Stimulated activated naive B cell treated with anti-CD40 and anti-IgM and Interleukin-4, amounts not matched to agents 10 μg/mL and 1 μg/mL and 100 μg/mL, for 72 hours (primary cell): ENCODE measurements at regions not wholly inside any gene's neighbourhood (a gene's known extent, or its start where the extent isn't known, plus 50 kb on each side); places are given as distances from the start of the nearest gene placed in this dataset.

Experiments
- ATAC-seq, 2 donors: fragments of 150-1000 bp; cut with Tn5 transposase; replicated peaks; 2 replicates each; pipeline ENCODE4 v1.10.0; 2021; ENCODE audit warnings: moderate library complexity in 1 of 2
- DNase-seq: peaks from one replicate; pipeline ENCODE4 v3.0.0; 2021
- H3K27ac Mint-ChIP-seq: one replicate; pipeline ENCODE4 v1.8.0; 2022; ENCODE audit warnings: mild to moderate bottlenecking, mixed read lengths
- H3K27me3 Mint-ChIP-seq, 2 donors: one replicate each; pipeline ENCODE4 v1.8.0; 2022; ENCODE audit warnings: mixed read lengths in 2 of 2
- H3K36me3 Mint-ChIP-seq, 2 donors: one replicate each; pipeline ENCODE4 v1.8.0; 2022; ENCODE audit warnings: mixed read lengths in 2 of 2, mild to moderate bottlenecking in 1 of 2
- H3K4me1 Mint-ChIP-seq, 2 donors: one replicate each; pipeline ENCODE4 v1.8.0; 2022; ENCODE audit warnings: mixed read lengths in 2 of 2, mild to moderate bottlenecking in 1 of 2
- H3K4me3 Mint-ChIP-seq, 2 donors: one replicate each; pipeline ENCODE4 v1.8.0; 2022; ENCODE audit warnings: mild to moderate bottlenecking in 2 of 2, mixed read lengths in 2 of 2, moderate library complexity in 1 of 2
- H3K9me3 Mint-ChIP-seq, 2 donors: one replicate each; pipeline ENCODE4 v1.8.0; 2022; ENCODE audit warnings: mixed read lengths in 2 of 2, mild to moderate bottlenecking in 1 of 2

DNA sequence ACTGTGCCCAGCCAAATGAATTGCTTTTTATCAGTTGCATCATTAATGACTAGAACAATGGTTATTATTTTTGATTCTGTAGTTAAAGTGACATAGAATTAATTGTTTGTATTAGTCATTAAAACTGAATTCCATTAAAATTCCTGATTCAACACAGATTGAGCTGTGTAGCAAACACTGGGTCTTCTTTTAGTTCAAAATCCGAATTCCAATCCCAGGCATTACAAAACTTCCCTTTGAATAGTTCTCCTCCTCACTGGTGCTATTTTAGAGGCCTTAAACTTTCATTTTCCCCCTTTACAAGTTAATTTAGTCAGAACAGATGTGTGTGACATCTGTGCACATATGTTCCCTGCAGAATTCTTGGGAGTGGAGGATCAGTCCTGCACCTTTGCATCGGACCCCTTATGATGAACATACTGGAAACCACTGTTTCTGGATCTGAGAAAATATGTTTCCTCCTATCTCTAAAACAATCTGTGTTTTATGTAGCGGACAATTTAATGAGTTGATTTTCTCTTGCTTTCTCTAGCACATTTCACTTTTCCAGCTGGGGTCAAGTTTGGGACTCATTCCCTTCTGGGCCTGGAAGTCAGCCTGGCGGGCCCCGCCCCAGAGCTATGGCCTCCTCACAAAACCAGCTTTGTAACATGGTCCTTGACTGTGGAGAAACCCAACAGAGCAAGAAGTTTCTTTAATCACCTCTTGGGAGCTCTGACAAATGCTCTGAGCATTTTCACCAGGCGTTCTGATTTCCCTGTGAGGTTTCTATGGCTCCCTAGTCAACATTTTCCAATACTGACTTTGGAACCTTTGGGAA is 87.9 kb upstream of the MAMDC2 start:
- no peaks in the 10 kb centered on the region for H3K36me3 Mint-ChIP-seq
- ATAC-seq = no peak
- H3K9me3 Mint-ChIP-seq = peaks cover 0 to 1% of the 10 kb centered on the region in 2 donors

DNA sequence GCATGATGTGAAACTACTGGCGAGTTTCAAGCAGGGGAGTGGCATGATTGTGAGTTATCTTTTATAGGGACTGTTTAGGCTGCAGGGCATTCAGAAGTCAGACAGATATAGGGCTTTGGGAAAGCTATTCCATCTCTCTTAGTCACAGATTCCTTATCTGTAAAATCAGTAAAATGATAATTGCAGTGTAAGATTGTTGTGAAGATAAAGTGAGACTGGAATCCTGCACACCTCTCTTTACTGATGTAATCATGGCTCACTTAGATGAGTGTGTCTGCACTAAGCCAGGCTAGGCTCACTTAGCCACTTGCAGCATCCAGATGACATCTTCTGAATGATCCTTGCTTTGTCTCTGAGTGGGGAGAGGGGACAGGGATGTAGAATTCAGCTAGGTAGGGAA is 81.8 kb upstream of the MAMDC2 start:
- DNase-seq (no peak), ATAC-seq (no peak)
- Mint-ChIP-seq H3K4me3 (no peak overlapping the region), H3K27me3 (peaks cover 9 to 26% of the 10 kb centered on the region in 2 donors), H3K9me3 (no peaks in the 10 kb centered on the region), H3K36me3 (no peaks in the 10 kb centered on the region), H3K4me1 (no peaks in the 10 kb centered on the region), H3K27ac (no peak overlapping the region)

More for the DNA sequence above, 87.9 kb upstream of the MAMDC2 start:
- no peak for DNase-seq
- Mint-ChIP-seq H3K27ac (no peak overlapping the region), H3K4me3 (no peak overlapping the region), H3K27me3 (peaks cover 14 to 16% of the 10 kb centered on the region in 2 donors), H3K4me1 (no peaks in the 10 kb centered on the region)

DNA sequence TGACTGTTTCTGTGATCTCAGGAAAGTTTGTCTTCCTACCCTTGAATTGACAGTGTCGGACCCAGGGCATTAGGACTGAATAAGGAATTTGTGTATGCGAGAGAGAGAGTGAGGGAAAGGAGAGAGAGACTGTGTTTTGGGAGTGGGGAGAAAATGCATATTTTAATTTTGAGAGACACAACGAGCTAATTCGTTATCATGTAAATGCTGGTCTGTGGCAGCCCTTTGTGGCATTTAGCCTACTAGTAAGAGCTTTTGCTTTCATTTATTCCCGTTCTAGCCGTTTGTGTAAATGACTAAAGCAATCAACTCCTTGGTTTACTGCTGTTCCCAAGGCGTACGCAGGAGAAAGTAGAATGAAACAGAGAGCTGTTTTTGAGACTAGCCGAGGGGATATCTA is 79.8 kb upstream of the MAMDC2 start:
- H3K27ac Mint-ChIP-seq = no peak overlapping the region
- no peak for ATAC-seq
- no peaks in the 10 kb centered on the region for H3K9me3 Mint-ChIP-seq

DNA sequence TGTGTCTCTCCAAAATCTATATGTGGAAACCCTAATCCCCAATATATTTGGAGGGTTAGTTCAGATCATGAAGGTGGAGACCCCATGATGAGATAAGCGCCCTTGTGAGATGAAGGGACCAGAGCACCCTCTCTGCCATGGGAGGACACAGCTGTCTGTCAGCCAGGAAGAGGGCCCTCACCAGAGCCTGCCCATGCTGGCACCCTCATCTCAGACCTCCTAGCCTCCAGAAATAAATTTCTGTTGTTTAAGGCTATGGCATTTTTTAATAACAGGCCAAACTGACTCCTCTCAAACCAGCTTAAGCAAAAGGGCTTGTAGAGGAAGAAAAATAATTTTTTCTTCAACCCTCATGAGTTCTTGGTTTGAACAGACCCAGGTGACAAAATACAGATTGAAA is 79.2 kb upstream of the MAMDC2 start:
- no peaks in the 10 kb centered on the region for H3K36me3 Mint-ChIP-seq
- no peaks in the 10 kb centered on the region for H3K4me1 Mint-ChIP-seq
- no peak overlapping the region for H3K27ac Mint-ChIP-seq

More for the DNA sequence above, 79.8 kb upstream of the MAMDC2 start:
- H3K4me3 Mint-ChIP-seq = no peak overlapping the region
- no peaks in the 10 kb centered on the region for H3K4me1 Mint-ChIP-seq
- no peak for DNase-seq
- no peaks in the 10 kb centered on the region for H3K36me3 Mint-ChIP-seq
- peaks cover 9 to 31% of the 10 kb centered on the region in 2 donors for H3K27me3 Mint-ChIP-seq

DNA sequence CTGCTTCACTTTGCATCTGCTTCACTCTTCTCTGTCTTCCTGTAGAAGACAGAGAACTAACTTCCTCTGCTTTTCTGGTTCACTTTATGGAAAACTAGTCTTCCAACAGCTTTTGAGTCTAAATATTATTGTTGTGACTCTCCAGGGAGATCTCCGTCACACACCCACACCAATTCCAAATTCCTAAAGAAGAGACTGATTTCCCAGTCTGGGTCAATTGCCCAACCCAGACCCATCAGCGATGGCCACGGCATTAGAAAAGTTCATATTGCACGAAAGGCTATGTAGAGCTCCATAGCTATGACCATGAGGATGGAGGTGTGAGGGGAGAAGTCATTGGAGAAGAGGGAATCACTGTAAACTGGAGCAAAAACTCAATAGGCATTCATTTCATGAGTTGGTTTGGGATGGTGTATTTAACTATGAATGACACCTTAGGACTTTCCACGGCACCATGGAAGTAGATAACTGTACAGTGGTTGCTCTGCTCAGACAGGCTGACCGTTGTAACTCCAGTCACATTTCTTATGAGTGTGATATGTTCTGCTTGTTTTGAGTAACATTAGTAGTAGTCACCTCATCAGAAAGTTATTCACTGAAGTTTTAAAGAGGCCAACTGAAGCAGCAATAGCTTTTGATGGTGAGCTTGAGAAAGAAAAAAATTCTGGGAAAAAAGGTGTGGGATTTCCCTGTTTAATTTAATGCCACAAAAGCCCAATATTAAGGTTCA is 78.1 kb upstream of the MAMDC2 start:
- H3K27ac Mint-ChIP-seq = no peak overlapping the region
- H3K36me3 Mint-ChIP-seq = no peaks in the 10 kb centered on the region
- H3K9me3 Mint-ChIP-seq = no peaks in the 10 kb centered on the region
- ATAC-seq = no peak
- no peaks in the 10 kb centered on the region for H3K4me1 Mint-ChIP-seq
- no peak overlapping the region for H3K4me3 Mint-ChIP-seq
- H3K27me3 Mint-ChIP-seq = peaks cover 4 to 18% of the 10 kb centered on the region in 2 donors
- DNase-seq = no peak

More for the DNA sequence above, 79.2 kb upstream of the MAMDC2 start:
- no peak overlapping the region for H3K4me3 Mint-ChIP-seq
- H3K27me3 Mint-ChIP-seq = peaks cover 9 to 25% of the 10 kb centered on the region in 2 donors
- no peaks in the 10 kb centered on the region for H3K9me3 Mint-ChIP-seq
- ATAC-seq (no peak), DNase-seq (no peak)

DNA sequence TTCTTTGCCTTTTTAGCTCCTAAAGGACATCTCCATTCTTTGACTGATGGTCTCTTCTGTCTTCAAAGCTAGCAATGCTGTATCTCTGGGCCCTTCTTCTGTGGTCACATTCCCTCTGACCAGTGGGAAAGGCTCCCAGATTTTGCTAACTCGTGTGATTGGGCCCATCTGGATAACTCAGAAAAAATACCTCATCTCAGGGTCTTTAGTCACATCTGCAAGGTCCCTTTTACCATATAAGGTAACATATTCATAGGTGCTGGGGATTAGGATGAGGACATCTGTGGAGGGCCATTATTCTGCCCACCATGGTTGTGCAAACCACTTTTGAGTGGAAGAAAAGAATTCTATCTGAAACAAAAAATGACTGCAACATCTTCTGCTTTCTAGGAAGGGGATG is 76.3 kb upstream of the MAMDC2 start:
- H3K27me3 Mint-ChIP-seq = peaks cover 7 to 20% of the 10 kb centered on the region in 2 donors
- DNase-seq (no peak), ATAC-seq (no peak)
- H3K4me1 Mint-ChIP-seq = no peaks in the 10 kb centered on the region
- H3K27ac Mint-ChIP-seq = no peak overlapping the region
- no peak overlapping the region for H3K4me3 Mint-ChIP-seq
- no peaks in the 10 kb centered on the region for H3K36me3 Mint-ChIP-seq
- no peaks in the 10 kb centered on the region for H3K9me3 Mint-ChIP-seq

DNA sequence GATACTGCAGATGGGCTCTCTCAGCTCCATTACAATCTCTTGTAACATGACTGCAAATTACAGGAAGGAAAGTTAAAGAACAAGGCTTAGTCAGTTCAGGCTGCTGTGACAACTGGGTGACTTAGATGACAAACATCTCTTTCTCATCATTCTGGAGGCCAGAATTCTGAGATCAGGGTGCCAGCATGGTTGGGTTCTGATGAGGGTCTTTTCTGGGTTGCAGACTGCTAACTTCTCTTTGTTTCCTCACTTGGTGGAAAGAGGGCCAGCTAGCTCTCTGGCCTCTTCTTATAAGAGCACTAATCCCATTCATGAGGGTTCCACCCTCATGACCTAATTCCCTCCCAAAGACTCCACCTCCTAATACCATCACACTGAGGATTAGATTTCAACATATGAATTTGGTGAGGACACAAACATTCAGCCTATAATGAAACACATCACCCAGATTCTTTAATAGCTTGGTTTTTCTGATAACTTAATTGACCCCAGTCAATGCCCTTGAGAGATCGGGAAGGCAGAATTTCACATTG is 73.6 kb upstream of the MAMDC2 start:
- Mint-ChIP-seq H3K27me3 (peaks cover 13 to 27% of the 10 kb centered on the region in 2 donors), H3K9me3 (no peaks in the 10 kb centered on the region), H3K27ac (no peak overlapping the region), H3K4me3 (no peak overlapping the region), H3K36me3 (no peaks in the 10 kb centered on the region), H3K4me1 (no peaks in the 10 kb centered on the region)
- DNase-seq = no peak
- no peak for ATAC-seq

DNA sequence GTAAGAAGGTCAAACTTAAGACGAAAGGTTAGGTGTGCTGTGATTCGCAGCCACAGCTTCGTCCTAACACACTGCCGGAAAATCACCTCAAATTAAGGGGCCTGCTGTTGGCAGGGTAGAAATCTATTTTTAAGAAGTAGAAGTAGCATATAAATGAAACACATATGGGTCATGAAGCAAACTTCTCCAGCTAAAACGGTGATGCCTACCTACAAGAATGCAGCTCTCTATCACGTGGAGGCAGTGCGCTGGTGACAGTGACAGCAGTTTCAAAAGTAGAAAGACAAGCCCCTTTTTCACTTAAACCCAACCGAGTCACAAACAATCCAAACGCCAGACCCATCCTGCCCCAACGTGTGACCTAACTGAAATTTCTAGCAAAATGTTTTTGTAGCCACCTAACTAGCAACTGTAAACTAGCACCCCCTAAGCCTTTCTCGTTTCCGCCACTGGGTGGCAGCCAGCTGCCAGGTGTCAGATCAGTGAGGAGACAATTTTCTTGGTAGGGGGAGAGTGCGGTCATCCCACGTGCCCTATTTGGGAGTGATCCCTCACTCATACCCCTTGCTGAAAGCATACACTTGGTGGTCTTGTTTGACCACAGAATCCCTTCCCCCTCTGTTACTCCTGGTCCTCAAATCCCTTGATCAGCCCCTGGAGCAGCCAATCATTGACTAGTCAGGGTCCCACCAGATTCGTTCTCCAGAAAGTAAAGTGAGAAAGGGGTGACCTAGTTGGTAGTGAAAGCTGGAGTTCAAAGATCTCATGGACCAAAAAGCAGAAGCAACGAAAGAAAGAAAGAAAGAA is 71.8 kb upstream of the MAMDC2 start:
- DNase-seq (peak; percentile 37), ATAC-seq (peak; percentile 67 to 74)
- Mint-ChIP-seq H3K27ac (no peak overlapping the region), H3K9me3 (no peaks in the 10 kb centered on the region), H3K27me3 (peaks cover 19 to 35% of the 10 kb centered on the region in 2 donors), H3K4me3 (no peak overlapping the region), H3K36me3 (no peaks in the 10 kb centered on the region), H3K4me1 (no peaks in the 10 kb centered on the region)

DNA sequence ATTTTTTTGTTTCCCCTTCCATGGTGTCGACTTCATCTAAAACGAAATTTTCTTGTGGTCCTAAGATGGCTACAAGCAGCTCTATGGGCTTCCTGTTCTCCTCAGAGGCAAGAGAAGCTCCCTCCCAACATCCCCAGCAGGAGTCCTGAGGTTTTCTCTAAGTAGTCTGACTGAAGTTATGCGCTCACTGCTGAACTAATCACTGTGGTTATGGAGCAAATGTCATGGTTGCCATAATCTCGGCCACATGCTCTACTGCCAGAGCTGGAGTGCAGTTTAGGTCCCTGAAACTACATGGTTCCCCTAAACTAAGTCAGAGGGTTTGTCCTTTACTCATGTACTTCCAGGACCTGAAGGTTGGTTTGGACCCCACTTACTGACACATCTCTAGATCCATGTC is 68.0 kb upstream of the MAMDC2 start:
- H3K4me3 Mint-ChIP-seq = no peak overlapping the region
- H3K27ac Mint-ChIP-seq = no peak overlapping the region
- peaks cover 25 to 40% of the 10 kb centered on the region in 2 donors for H3K27me3 Mint-ChIP-seq
- ATAC-seq = no peak
- H3K9me3 Mint-ChIP-seq = no peaks in the 10 kb centered on the region
- no peaks in the 10 kb centered on the region for H3K36me3 Mint-ChIP-seq
- H3K4me1 Mint-ChIP-seq = no peaks in the 10 kb centered on the region
- DNase-seq = no peak

DNA sequence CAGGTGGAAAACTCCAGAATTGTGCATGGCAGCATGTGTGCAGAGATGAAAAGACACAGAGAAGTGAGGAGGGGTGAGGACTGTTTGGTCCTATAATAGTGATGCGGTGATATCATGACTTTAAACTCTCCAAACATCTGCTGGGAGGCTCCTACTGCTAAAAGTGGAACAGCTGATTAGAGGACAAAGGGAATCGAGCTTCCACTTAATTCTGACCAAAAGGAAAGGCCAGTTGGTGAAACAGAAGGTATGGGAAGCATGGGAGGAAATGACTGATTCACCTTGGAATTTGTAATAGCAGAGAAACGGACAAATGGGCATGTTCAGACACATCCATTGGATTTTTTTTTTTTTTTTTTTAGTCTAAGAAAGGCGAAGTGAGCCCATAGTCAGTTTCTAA is 67.5 kb upstream of the MAMDC2 start:
- Mint-ChIP-seq H3K4me1 (no peaks in the 10 kb centered on the region), H3K27ac (no peak overlapping the region), H3K4me3 (no peak overlapping the region), H3K36me3 (no peaks in the 10 kb centered on the region), H3K27me3 (peaks cover 25 to 43% of the 10 kb centered on the region in 2 donors), H3K9me3 (no peaks in the 10 kb centered on the region)
- DNase-seq (no peak), ATAC-seq (no peak)

DNA sequence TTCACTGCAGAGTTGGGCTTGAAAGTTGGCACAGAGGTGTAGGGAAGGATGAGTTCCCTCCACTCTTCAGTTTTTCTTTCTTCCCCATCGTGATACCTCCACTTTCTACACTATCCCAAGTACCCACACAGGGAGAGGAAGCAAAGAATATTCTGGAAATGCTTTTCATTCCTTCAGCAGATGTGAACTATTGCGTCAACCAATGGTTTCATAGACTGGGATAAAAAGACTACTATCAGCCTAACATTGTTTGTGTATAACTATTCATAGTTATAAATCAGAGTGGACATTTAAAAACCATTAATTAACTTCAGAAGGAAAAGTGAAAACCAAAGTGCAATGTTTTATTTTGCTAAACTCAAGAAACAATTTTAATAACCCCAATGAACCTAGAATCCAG is 63.6 kb upstream of the MAMDC2 start:
- ATAC-seq (no peak), DNase-seq (no peak)
- no peaks in the 10 kb centered on the region for H3K9me3 Mint-ChIP-seq
- H3K36me3 Mint-ChIP-seq = no peaks in the 10 kb centered on the region
- peaks cover 24 to 31% of the 10 kb centered on the region in 2 donors for H3K27me3 Mint-ChIP-seq
- no peak overlapping the region for H3K4me3 Mint-ChIP-seq
- H3K4me1 Mint-ChIP-seq = no peaks in the 10 kb centered on the region
- H3K27ac Mint-ChIP-seq = no peak overlapping the region

DNA sequence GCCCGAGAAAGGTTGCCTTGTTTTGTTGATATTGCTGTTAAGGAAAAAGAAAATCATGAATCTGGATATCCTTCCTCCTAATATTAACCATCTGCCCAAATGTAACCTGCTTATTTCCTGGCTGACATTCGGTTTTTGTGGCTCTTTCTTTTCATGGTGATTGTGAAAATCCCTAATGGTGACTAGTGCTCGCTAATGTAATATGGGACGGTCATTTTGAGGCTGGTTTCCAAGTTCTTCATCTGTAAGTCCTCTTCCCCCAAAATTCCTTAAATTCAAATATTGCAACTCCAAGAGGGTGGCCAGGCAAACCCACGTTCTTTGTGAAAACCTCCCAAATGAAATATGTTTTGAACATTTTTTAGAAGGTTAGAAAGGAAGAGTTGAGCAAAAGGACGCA is 63.1 kb upstream of the MAMDC2 start:
- Mint-ChIP-seq H3K27me3 (peaks cover 24 to 29% of the 10 kb centered on the region in 2 donors), H3K4me1 (no peaks in the 10 kb centered on the region), H3K9me3 (no peaks in the 10 kb centered on the region), H3K4me3 (no peak overlapping the region), H3K36me3 (no peaks in the 10 kb centered on the region), H3K27ac (no peak overlapping the region)
- no peak for ATAC-seq
- no peak for DNase-seq

DNA sequence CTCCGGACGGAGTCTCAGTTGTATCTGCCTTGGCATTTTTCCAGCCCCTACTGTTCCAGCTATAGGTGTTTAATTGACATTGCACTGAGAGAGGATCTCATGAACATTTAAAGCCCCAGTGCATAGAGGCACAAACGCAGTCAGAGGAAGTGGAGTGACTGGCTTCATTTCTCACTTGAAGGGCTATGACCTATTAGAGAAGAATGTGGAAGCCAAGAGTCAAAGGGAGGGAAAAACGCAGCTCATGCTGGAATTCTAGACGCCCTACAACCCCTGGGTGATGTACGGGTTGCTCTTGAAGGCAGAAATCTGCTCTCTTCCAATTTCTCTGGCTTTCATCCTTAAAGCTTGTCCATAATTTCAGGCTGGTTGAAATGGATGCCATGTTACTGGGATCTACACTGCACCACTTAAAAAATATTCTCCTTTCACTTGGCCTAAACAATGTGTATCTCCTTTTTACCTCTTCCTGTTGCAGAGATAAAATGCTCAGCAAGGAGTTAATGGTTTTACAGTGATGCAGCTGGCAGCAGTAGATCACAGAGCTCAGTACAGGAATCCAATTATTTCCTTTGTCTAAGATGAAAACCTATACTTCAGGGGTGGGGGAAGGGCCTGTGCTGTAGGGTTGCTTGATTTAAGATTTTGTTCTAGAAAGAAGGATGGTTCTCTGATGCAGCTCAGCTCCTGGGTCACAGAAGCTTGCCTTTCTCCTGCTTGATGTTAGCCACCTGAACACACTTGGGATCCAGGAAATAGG is 61.8 kb upstream of the MAMDC2 start:
- peaks cover 18 to 22% of the 10 kb centered on the region in 2 donors for H3K27me3 Mint-ChIP-seq
- DNase-seq (no peak), ATAC-seq (no peak)
- no peaks in the 10 kb centered on the region for H3K9me3 Mint-ChIP-seq
- no peak overlapping the region for H3K27ac Mint-ChIP-seq
- no peaks in the 10 kb centered on the region for H3K36me3 Mint-ChIP-seq
- no peaks in the 10 kb centered on the region for H3K4me1 Mint-ChIP-seq
- H3K4me3 Mint-ChIP-seq = no peak overlapping the region
